K562 (cell line): ENCODE measurements at regions not wholly inside any gene's neighbourhood (a gene's known extent, or its start where the extent isn't known, plus 50 kb on each side); places are given as distances from the start of the nearest gene placed in this dataset.

Source experiments
- CAMTA2 ChIP-seq: fragments of 250-450 bp; sonication (Bioruptor Pico); conservative IDR thresholded peaks from 2 replicates; pipeline ENCODE4 v1.5.1; 2022
- CBX8 ChIP-seq: fragments of 200-600 bp; sonication (generic); IDR thresholded peaks from 2 replicates; pipeline ENCODE4 v1.6.1; 2012; ENCODE audit warnings: borderline replicate concordance, mixed run types, low read depth, mild to moderate bottlenecking, moderate library complexity, mixed read lengths, low read length, control low read depth, inconsistent platforms; ENCODE audit not compliant: poor library complexity, severe bottlenecking; ENCODE audit errors: extremely low read depth
- IRF2 ChIP-seq: sonication (generic); formaldehyde crosslinking; IDR thresholded peaks from 2 replicates; pipeline ENCODE4 v1.8.1; 2022; ENCODE audit warnings: mild to moderate bottlenecking, missing genetic modification reagents
- POU5F1 ChIP-seq: fragments of 150-350 bp; IDR thresholded peaks from 2 replicates; pipeline ENCODE4 v1.6.1; 2014; ENCODE audit warnings: borderline replicate concordance, low read length, low read depth, mild to moderate bottlenecking; ENCODE audit not compliant: partially characterized antibody
- SAP30 ChIP-seq: fragments of 200-600 bp; sonication (generic); IDR thresholded peaks from 2 replicates; pipeline ENCODE4 v1.6.1; 2012; ENCODE audit warnings: borderline replicate concordance, low read depth, mild to moderate bottlenecking, moderate library complexity, low read length, control low read depth, inconsistent platforms; ENCODE audit not compliant: insufficient read depth, poor library complexity, severe bottlenecking
- SRSF3 ChIP-seq: fragments of 200-400 bp; formaldehyde crosslinking; IDR thresholded peaks from 2 replicates; pipeline ENCODE4 v1.6.1; 2016; ENCODE audit warnings: mild to moderate bottlenecking, low read length, moderate library complexity; ENCODE audit not compliant: insufficient read depth
- ZEB2 ChIP-seq: fragments of 450-650 bp; IDR thresholded peaks from 2 replicates; pipeline ENCODE4 v1.6.1; 2016
- ZNF274 ChIP-seq: IDR thresholded peaks from 2 replicates; pipeline ENCODE4 v1.6.1; 2011; ENCODE audit warnings: low read depth, mild to moderate bottlenecking, low read length, moderate library complexity, borderline replicate concordance
- ZNF444 ChIP-seq: fragments of 250-450 bp; sonication (Bioruptor Pico); IDR thresholded peaks from 2 replicates; pipeline ENCODE4 v1.4.0; 2020; ENCODE audit warnings: mild to moderate bottlenecking, moderate library complexity
- TF ChIP-seq, protein P1 (sequence below): IDR thresholded peaks from 2 replicates; pipeline ENCODE4 v1.6.1; 2012; ENCODE audit warnings: low read depth, low read length, improper control_type of control experiment, borderline replicate concordance
- TF ChIP-seq, protein P2 (sequence below): sonication (generic); IDR thresholded peaks from 2 replicates; pipeline ENCODE4 v1.6.1; 2016
- TF ChIP-seq, protein P3 (sequence below): fragments of 450-650 bp; IDR thresholded peaks from 2 replicates; pipeline ENCODE4 v1.6.1; 2016; ENCODE audit warnings: mild to moderate bottlenecking, moderate library complexity

DNA sequence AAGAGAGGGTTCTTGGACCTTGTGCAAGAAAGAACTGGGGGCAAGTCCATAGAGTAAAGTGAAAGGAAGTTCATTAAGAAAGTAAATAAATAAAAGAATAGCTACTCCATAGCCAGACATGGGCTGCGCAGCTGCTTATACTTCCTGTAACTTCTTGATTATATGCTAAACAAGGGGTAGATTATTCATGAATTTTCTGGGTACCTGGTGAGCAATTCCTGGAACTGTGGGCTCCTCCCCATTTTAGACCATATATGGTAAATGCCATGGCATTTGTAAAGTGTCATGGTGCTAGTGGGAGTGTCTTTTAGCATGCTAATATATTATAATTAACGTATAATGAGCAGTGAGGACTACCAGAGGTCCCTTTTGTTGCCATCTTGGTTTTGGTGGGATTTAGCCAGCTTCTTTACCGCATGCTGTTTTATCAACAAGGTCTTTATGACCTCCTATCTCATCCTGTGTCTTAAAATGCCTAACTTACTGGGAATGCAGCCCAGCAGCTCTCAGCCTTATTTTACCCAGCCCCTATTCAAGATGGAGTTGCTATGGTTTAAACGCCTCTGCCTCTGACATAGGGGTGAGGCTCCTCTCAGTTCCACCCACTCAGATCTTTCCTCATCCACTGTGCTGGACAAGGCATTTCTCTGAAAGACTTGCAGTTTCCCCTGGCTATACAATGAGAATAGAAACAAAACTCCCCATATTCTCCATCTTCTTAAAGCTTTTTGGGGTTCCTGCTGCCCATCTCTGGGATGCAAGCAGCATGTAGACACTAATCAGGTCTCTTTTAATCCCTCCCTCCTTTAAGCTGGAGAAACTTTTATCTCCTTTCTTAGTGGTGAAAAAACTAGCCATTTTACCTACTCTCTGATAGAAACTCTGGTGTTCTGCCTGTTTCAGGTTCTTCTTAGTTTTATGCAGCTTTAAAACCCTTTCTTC is 91.2 kb downstream of the ARRDC3 start (continued):
- TF ChIP-seq, protein P1, sequence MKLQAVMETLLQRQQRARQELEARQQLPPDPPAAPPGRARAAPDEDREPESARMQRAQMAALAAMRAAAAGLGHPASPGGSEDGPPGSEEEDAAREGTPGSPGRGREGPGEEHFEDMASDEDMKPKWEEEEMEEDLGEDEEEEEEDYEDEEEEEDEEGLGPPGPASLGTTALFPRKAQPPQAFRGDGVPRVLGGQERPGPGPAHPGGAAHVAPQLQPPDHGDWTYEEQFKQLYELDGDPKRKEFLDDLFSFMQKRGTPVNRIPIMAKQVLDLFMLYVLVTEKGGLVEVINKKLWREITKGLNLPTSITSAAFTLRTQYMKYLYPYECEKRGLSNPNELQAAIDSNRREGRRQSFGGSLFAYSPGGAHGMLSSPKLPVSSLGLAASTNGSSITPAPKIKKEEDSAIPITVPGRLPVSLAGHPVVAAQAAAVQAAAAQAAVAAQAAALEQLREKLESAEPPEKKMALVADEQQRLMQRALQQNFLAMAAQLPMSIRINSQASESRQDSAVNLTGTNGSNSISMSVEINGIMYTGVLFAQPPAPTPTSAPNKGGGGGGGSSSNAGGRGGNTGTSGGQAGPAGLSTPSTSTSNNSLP: no peak
- TF ChIP-seq SAP30 (no peak), SRSF3 (no peak), CAMTA2 (CRISPR knock-in tag) (no peak), ZNF274 (no peak), ZEB2 (no peak), ZNF444 (peak; percentile 88), POU5F1 (no peak), CBX8 (no peak), IRF2 (CRISPR knock-in tag) (no peak)
- TF ChIP-seq, protein P2, sequence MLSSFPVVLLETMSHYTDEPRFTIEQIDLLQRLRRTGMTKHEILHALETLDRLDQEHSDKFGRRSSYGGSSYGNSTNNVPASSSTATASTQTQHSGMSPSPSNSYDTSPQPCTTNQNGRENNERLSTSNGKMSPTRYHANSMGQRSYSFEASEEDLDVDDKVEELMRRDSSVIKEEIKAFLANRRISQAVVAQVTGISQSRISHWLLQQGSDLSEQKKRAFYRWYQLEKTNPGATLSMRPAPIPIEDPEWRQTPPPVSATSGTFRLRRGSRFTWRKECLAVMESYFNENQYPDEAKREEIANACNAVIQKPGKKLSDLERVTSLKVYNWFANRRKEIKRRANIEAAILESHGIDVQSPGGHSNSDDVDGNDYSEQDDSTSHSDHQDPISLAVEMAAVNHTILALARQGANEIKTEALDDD: no peak
- TF ChIP-seq, protein P3, sequence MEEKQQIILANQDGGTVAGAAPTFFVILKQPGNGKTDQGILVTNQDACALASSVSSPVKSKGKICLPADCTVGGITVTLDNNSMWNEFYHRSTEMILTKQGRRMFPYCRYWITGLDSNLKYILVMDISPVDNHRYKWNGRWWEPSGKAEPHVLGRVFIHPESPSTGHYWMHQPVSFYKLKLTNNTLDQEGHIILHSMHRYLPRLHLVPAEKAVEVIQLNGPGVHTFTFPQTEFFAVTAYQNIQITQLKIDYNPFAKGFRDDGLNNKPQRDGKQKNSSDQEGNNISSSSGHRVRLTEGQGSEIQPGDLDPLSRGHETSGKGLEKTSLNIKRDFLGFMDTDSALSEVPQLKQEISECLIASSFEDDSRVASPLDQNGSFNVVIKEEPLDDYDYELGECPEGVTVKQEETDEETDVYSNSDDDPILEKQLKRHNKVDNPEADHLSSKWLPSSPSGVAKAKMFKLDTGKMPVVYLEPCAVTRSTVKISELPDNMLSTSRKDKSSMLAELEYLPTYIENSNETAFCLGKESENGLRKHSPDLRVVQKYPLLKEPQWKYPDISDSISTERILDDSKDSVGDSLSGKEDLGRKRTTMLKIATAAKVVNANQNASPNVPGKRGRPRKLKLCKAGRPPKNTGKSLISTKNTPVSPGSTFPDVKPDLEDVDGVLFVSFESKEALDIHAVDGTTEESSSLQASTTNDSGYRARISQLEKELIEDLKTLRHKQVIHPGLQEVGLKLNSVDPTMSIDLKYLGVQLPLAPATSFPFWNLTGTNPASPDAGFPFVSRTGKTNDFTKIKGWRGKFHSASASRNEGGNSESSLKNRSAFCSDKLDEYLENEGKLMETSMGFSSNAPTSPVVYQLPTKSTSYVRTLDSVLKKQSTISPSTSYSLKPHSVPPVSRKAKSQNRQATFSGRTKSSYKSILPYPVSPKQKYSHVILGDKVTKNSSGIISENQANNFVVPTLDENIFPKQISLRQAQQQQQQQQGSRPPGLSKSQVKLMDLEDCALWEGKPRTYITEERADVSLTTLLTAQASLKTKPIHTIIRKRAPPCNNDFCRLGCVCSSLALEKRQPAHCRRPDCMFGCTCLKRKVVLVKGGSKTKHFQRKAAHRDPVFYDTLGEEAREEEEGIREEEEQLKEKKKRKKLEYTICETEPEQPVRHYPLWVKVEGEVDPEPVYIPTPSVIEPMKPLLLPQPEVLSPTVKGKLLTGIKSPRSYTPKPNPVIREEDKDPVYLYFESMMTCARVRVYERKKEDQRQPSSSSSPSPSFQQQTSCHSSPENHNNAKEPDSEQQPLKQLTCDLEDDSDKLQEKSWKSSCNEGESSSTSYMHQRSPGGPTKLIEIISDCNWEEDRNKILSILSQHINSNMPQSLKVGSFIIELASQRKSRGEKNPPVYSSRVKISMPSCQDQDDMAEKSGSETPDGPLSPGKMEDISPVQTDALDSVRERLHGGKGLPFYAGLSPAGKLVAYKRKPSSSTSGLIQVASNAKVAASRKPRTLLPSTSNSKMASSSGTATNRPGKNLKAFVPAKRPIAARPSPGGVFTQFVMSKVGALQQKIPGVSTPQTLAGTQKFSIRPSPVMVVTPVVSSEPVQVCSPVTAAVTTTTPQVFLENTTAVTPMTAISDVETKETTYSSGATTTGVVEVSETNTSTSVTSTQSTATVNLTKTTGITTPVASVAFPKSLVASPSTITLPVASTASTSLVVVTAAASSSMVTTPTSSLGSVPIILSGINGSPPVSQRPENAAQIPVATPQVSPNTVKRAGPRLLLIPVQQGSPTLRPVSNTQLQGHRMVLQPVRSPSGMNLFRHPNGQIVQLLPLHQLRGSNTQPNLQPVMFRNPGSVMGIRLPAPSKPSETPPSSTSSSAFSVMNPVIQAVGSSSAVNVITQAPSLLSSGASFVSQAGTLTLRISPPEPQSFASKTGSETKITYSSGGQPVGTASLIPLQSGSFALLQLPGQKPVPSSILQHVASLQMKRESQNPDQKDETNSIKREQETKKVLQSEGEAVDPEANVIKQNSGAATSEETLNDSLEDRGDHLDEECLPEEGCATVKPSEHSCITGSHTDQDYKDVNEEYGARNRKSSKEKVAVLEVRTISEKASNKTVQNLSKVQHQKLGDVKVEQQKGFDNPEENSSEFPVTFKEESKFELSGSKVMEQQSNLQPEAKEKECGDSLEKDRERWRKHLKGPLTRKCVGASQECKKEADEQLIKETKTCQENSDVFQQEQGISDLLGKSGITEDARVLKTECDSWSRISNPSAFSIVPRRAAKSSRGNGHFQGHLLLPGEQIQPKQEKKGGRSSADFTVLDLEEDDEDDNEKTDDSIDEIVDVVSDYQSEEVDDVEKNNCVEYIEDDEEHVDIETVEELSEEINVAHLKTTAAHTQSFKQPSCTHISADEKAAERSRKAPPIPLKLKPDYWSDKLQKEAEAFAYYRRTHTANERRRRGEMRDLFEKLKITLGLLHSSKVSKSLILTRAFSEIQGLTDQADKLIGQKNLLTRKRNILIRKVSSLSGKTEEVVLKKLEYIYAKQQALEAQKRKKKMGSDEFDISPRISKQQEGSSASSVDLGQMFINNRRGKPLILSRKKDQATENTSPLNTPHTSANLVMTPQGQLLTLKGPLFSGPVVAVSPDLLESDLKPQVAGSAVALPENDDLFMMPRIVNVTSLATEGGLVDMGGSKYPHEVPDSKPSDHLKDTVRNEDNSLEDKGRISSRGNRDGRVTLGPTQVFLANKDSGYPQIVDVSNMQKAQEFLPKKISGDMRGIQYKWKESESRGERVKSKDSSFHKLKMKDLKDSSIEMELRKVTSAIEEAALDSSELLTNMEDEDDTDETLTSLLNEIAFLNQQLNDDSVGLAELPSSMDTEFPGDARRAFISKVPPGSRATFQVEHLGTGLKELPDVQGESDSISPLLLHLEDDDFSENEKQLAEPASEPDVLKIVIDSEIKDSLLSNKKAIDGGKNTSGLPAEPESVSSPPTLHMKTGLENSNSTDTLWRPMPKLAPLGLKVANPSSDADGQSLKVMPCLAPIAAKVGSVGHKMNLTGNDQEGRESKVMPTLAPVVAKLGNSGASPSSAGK: peak; percentile 32; the same call in 1 of the 2 replicates
